CD4-positive, alpha-beta T cell (primary cell): ENCODE measurements at regions not wholly inside any gene's neighbourhood (a gene's known extent, or its start where the extent isn't known, plus 50 kb on each side); places are given as distances from the start of the nearest gene placed in this dataset.
"Not testable (repeated sequence)": the region's sequence is repeated elsewhere in the genome, so short reads cannot be mapped to it uniquely, and the experiment has no call there.

Experiments used
- ATAC-seq: fragments of 200-7000 bp; cut with Tn5 transposase; one replicate; pipeline ENCODE4 v1.10.0; 2022; ENCODE audit warnings: mild to moderate bottlenecking; ENCODE audit not compliant: poor library complexity
- CTCF ChIA-PET: fragments of 350-600 bp; sonication (Branson Sonifier 250); formaldehyde crosslinking; loops from one replicate; lab custom pipeline; 2021; ENCODE audit warnings: antibody characterized with exemption, inconsistent platforms; lab: Charles Lee
- POLR2A ChIA-PET: fragments of 350-600 bp; sonication (Branson Sonifier 250); formaldehyde crosslinking; loops from one replicate; lab custom pipeline; 2021; ENCODE audit warnings: antibody characterized with exemption, inconsistent platforms; lab: Charles Lee
- DNase-seq, 14 experiments: peaks; one replicate each; pipeline ENCODE4 v3.0.0-alpha.2; 2013 to 2020; ENCODE audit warnings: mixed read lengths in 2 of 14
- H3K27ac ChIP-seq, 2 donors: one replicate each; pipeline versions ENCODE4 v1.5.1 to v1.7.0; 2013; ENCODE audit warnings: low read length in 2 of 2, low read depth in 1 of 2, mild to moderate bottlenecking in 1 of 2
- H3K27me3 ChIP-seq, 2 experiments: 1 replicate in 1 of 2; 2 replicates in 1 of 2; pipeline versions ENCODE4 v1.6.1 to v1.7.0; 2013; ENCODE audit warnings: low read length in 2 of 2, control low read depth in 1 of 2, mild to moderate bottlenecking in 1 of 2, moderate library complexity in 1 of 2; ENCODE audit not compliant: insufficient read depth in 2 of 2, control insufficient read depth in 1 of 2
- H3K36me3 ChIP-seq: one replicate; pipeline ENCODE4 v1.6.1; 2013; ENCODE audit warnings: low read length, control low read depth; ENCODE audit not compliant: insufficient read depth
- H3K4me1 ChIP-seq: one replicate; pipeline ENCODE4 v1.6.1; 2013; ENCODE audit warnings: low read length, control low read depth; ENCODE audit not compliant: insufficient read depth
- H3K4me3 ChIP-seq: one replicate; pipeline ENCODE4 v1.5.1; 2013; ENCODE audit warnings: mild to moderate bottlenecking, low read length, moderate library complexity
- H3K9me3 ChIP-seq, 2 experiments: 1 replicate in 1 of 2; 2 replicates in 1 of 2; pipeline versions ENCODE4 v1.6.1 to v1.7.0; 2013; ENCODE audit warnings: low read length in 2 of 2, mild to moderate bottlenecking in 2 of 2, control low read depth in 1 of 2, moderate library complexity in 1 of 2; ENCODE audit not compliant: control insufficient read depth in 1 of 2, insufficient read depth in 1 of 2
- H3K27ac Mint-ChIP-seq: one replicate; pipeline ENCODE4 v1.8.0; 2020; ENCODE audit warnings: mixed read lengths
- H3K27me3 Mint-ChIP-seq: one replicate; pipeline ENCODE4 v1.8.0; 2021; ENCODE audit warnings: mixed read lengths
- H3K36me3 Mint-ChIP-seq: one replicate; pipeline ENCODE4 v1.8.0; 2021; ENCODE audit warnings: low read depth, mixed read lengths
- H3K4me1 Mint-ChIP-seq: one replicate; pipeline ENCODE4 v1.8.0; 2021; ENCODE audit warnings: low read depth, mixed read lengths
- H3K4me3 Mint-ChIP-seq: one replicate; pipeline ENCODE4 v1.8.0; 2020; ENCODE audit warnings: mild to moderate bottlenecking, mixed read lengths
- H3K9me3 Mint-ChIP-seq: one replicate; pipeline ENCODE4 v1.8.0; 2020; ENCODE audit warnings: mixed read lengths
- intact Hi-C, 2 experiments: fragments of 100-400 bp; cut with DNase I in 1 of 2; cut with micrococcal nuclease in 1 of 2; formaldehyde crosslinking; loops; one replicate each; pipeline versions ENCODE4 v1.15.1 to v1.9.0; 2023 to 2025; cut with DNase I, micrococcal nuclease
- TF ChIP-seq, protein P1 (sequence below): fragments of 200-600 bp; IDR thresholded peaks from one replicate; pipeline ENCODE4 v1.8.0; 2022; ENCODE audit warnings: antibody characterized with exemption, mild to moderate bottlenecking

DNA sequence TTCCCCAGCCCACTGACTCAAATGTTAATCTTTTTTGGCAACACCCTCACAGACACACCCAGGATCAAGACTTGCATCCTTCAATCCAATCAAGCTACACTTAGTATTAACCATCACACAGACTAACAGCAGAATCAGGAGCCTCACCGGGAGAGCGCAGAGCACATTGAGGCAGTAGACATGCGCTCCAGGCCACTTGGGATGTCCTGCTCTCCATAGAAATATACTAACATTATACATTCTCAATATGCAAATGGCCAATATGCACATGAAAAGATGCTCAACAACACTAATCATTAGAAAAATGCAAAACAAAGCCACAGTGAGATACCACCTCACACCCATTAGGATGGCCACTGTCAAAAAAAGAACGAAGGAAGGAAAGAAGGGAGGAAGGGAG lies 135.0 kb upstream of the KCNE2 start:
- POLR2A ChIA-PET, result no interaction called here
- H3K27ac ChIP-seq, result no peak overlapping the region
- H3K4me3 Mint-ChIP-seq, result no peak overlapping the region

DNA sequence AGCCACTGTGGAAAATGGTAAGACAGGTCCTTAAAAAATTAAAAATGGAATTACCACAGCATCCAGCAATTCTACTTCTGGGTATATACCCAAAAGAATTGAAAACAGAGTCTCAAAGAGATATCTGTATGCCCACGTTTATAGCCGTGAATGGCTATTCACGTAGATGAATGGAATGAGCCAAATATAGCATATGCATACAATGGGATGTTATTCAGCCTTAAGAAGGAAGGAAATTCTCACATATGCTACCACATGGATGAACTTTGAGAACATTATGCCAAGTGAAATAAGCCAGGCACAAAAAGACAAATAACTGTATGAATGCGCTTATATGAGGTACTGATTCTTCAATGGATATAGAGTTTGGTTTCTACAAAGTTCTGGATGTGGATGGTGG lies 134.5 kb upstream of the KCNE2 start:
- CTCF ChIA-PET, result no interaction called here
- TF ChIP-seq, protein P1, sequence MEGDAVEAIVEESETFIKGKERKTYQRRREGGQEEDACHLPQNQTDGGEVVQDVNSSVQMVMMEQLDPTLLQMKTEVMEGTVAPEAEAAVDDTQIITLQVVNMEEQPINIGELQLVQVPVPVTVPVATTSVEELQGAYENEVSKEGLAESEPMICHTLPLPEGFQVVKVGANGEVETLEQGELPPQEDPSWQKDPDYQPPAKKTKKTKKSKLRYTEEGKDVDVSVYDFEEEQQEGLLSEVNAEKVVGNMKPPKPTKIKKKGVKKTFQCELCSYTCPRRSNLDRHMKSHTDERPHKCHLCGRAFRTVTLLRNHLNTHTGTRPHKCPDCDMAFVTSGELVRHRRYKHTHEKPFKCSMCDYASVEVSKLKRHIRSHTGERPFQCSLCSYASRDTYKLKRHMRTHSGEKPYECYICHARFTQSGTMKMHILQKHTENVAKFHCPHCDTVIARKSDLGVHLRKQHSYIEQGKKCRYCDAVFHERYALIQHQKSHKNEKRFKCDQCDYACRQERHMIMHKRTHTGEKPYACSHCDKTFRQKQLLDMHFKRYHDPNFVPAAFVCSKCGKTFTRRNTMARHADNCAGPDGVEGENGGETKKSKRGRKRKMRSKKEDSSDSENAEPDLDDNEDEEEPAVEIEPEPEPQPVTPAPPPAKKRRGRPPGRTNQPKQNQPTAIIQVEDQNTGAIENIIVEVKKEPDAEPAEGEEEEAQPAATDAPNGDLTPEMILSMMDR, result no peak
- H3K4me3 Mint-ChIP-seq, result no peak overlapping the region
- H3K27ac Mint-ChIP-seq, result no peak overlapping the region
- DNase-seq (no peak), ATAC-seq (no peak)
- intact Hi-C loops, result no loop called here
- no peaks in the 10 kb centered on the region for H3K27me3 Mint-ChIP-seq
- no peaks in the 10 kb centered on the region for H3K9me3 ChIP-seq
- POLR2A ChIA-PET, result no interaction called here
- no peaks in the 10 kb centered on the region for H3K27me3 ChIP-seq
- H3K9me3 Mint-ChIP-seq, result no peaks in the 10 kb centered on the region
- no peaks in the 10 kb centered on the region for H3K4me1 Mint-ChIP-seq
- H3K27ac ChIP-seq, result no peak overlapping the region
- H3K4me3 ChIP-seq, result no peak overlapping the region
- no peaks in the 10 kb centered on the region for H3K4me1 ChIP-seq
- no peaks in the 10 kb centered on the region for H3K36me3 ChIP-seq
- no peaks in the 10 kb centered on the region for H3K36me3 Mint-ChIP-seq

More for the DNA sequence above, 135.0 kb upstream of the KCNE2 start:
- DNase-seq (no peak), ATAC-seq (no peak)
- no peaks in the 10 kb centered on the region for H3K27me3 ChIP-seq
- no peaks in the 10 kb centered on the region for H3K27me3 Mint-ChIP-seq
- CTCF ChIA-PET, result no interaction called here
- intact Hi-C loops, result no loop called here
- no peaks in the 10 kb centered on the region for H3K4me1 ChIP-seq
- no peaks in the 10 kb centered on the region for H3K36me3 ChIP-seq
- no peak overlapping the region for H3K4me3 ChIP-seq
- H3K9me3 ChIP-seq, result no peaks in the 10 kb centered on the region
- H3K36me3 Mint-ChIP-seq, result no peaks in the 10 kb centered on the region
- no peaks in the 10 kb centered on the region for H3K4me1 Mint-ChIP-seq
- no peak overlapping the region for H3K27ac Mint-ChIP-seq
- H3K9me3 Mint-ChIP-seq, result no peaks in the 10 kb centered on the region
- TF ChIP-seq, protein P1, result no peak

GRCh38 chr21:34233741-34234140 lies 130.1 kb upstream of the KCNE2 start:
- H3K27me3 ChIP-seq, H3K4me3 ChIP-seq, H3K27me3 Mint-ChIP-seq, H3K36me3 ChIP-seq, intact Hi-C loops, H3K36me3 Mint-ChIP-seq, H3K4me1 Mint-ChIP-seq, CTCF ChIA-PET, H3K9me3 Mint-ChIP-seq, DNase-seq, ATAC-seq, H3K9me3 ChIP-seq, H3K27ac ChIP-seq, H3K27ac Mint-ChIP-seq, H3K4me1 ChIP-seq, POLR2A ChIA-PET, H3K4me3 Mint-ChIP-seq: not testable (repeated sequence)

GRCh38 chr21:34235514-34235913 lies 128.3 kb upstream of the KCNE2 start:
- no peaks in the 10 kb centered on the region for H3K27me3 ChIP-seq
- H3K4me3 Mint-ChIP-seq, result no peak overlapping the region
- no peak overlapping the region for H3K27ac ChIP-seq
- H3K36me3 ChIP-seq, result no peaks in the 10 kb centered on the region
- no peaks in the 10 kb centered on the region for H3K36me3 Mint-ChIP-seq
- no peak overlapping the region for H3K27ac Mint-ChIP-seq
- no peaks in the 10 kb centered on the region for H3K4me1 ChIP-seq
- H3K4me1 Mint-ChIP-seq, result no peaks in the 10 kb centered on the region
- CTCF ChIA-PET, result no interaction called here
- H3K27me3 Mint-ChIP-seq, result peaks cover 8% of the 10 kb centered on the region
- TF ChIP-seq, protein P1, result no peak
- H3K9me3 ChIP-seq, result no peaks in the 10 kb centered on the region
- ATAC-seq, result no peak
- POLR2A ChIA-PET, result interaction anchor here (1.0 kb wide), 1 partner anchor 106 kb away, joined by 4 read pairs; no protein-coding TSS in a partner anchor
- peaks cover 2% of the 10 kb centered on the region for H3K9me3 Mint-ChIP-seq
- no peak overlapping the region for H3K4me3 ChIP-seq
- no peak for DNase-seq
- intact Hi-C loops, result no loop called here
